ENCODE measurements at regions not wholly inside any gene's neighbourhood (a gene's known extent, or its start where the extent isn't known, plus 50 kb on each side); places are given as distances from the start of the nearest gene placed in this dataset.

GRCh38 chr18:57287766-57288165 is 64.6 kb upstream of the ST8SIA3 start:
- H3K27ac Mint-ChIP-seq (ENCODE audit: unreplicated experiment): no peak overlapping the region
- peaks cover 12% of the 10 kb centered on the region for H3K27me3 Mint-ChIP-seq (ENCODE audit: low read depth)
- H3K4me1 Mint-ChIP-seq: no peaks in the 10 kb centered on the region
- no peak overlapping the region for H3K4me3 Mint-ChIP-seq
- peaks cover 3% of the 10 kb centered on the region for H3K9me3 Mint-ChIP-seq
- peaks cover 3% of the 10 kb centered on the region for H3K36me3 Mint-ChIP-seq (ENCODE audit: low read depth)
- no peak for DNase-seq (ENCODE audit: low read depth, low spot score)
- no peak for TF ChIP-seq CTCF (conservative IDR thresholded peaks at IDR 0.05)

DNA sequence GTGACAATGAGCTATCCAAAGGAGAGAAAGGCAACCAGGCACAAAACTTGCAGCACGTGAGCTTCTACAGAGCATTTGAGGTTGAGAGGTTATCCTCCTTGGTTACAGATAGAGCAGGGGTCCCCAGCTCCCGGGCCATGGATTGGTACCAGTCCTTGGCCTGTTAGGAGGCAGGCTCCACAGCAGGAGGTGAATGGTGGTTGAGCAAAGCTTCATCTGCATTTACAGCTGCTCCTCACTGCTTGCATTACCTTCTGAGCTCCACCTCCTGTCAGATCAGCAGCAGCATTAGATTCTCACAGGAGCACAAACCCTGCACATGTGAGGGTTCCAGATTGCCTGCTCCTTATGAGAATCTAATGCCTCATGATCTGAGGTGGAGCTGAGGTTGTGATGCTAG is 57.8 kb upstream of the ST8SIA3 start:
- no peak overlapping the region for H3K4me3 Mint-ChIP-seq
- H3K4me1 Mint-ChIP-seq: no peaks in the 10 kb centered on the region
- H3K27ac Mint-ChIP-seq (ENCODE audit: unreplicated experiment): no peak overlapping the region
- TF ChIP-seq CTCF (conservative IDR thresholded peaks at IDR 0.05): no peak
- DNase-seq (ENCODE audit: low read depth, low spot score): no peak
- H3K9me3 Mint-ChIP-seq: peaks cover under 1% of the 10 kb centered on the region
- H3K27me3 Mint-ChIP-seq (ENCODE audit: low read depth): peaks cover under 1% of the 10 kb centered on the region
- peaks cover under 1% of the 10 kb centered on the region for H3K36me3 Mint-ChIP-seq (ENCODE audit: low read depth)

- TF ChIP-seq CTCF (conservative IDR thresholded peaks at IDR 0.05): no peak
- no peaks in the 10 kb centered on the region for H3K27me3 Mint-ChIP-seq (ENCODE audit: low read depth)
- no peaks in the 10 kb centered on the region for H3K36me3 Mint-ChIP-seq (ENCODE audit: low read depth)
- H3K4me1 Mint-ChIP-seq: peaks cover under 1% of the 10 kb centered on the region
- no peak overlapping the region for H3K4me3 Mint-ChIP-seq
- H3K9me3 Mint-ChIP-seq: no peaks in the 10 kb centered on the region
- no peak overlapping the region for H3K27ac Mint-ChIP-seq (ENCODE audit: unreplicated experiment)
- DNase-seq (ENCODE audit: low read depth, low spot score): no peak
These were observed 56.0 kb upstream of the ST8SIA3 start for GRCh38 chr18:57296336-57296735.

GRCh38 chr18:57297306-57297705 is 55.1 kb upstream of the ST8SIA3 start:
- H3K4me1 Mint-ChIP-seq: peaks cover 11% of the 10 kb centered on the region
- no peak overlapping the region for H3K4me3 Mint-ChIP-seq
- DNase-seq (ENCODE audit: low read depth, low spot score): no peak
- H3K27me3 Mint-ChIP-seq (ENCODE audit: low read depth): no peaks in the 10 kb centered on the region
- no peaks in the 10 kb centered on the region for H3K36me3 Mint-ChIP-seq (ENCODE audit: low read depth)
- H3K27ac Mint-ChIP-seq (ENCODE audit: unreplicated experiment): no peak overlapping the region
- TF ChIP-seq CTCF (conservative IDR thresholded peaks at IDR 0.05): no peak
- H3K9me3 Mint-ChIP-seq: no peaks in the 10 kb centered on the region

DNA sequence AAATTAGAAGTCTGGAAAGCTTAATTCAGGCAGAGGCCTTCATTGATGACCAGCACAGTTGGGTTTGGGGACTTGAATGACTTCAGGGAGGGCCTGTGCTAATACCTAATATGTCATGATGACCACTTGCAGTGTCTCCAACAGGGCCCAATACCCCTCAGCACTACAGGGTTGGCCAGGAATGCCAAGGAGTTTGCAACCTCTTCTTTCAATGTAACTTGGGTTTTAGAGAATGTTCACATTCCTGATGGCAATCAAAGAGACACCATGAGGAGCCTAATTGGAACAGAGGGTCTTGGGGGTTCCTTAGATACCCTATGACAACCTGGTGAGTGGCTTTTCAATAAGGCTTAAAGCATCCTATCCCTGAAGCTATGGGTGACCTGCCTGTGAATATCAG is 52.4 kb upstream of the ST8SIA3 start:
- H3K27ac Mint-ChIP-seq (ENCODE audit: unreplicated experiment): no peak overlapping the region
- no peaks in the 10 kb centered on the region for H3K36me3 Mint-ChIP-seq (ENCODE audit: low read depth)
- H3K4me3 Mint-ChIP-seq: no peak overlapping the region
- no peaks in the 10 kb centered on the region for H3K9me3 Mint-ChIP-seq
- DNase-seq (ENCODE audit: low read depth, low spot score): no peak
- H3K4me1 Mint-ChIP-seq: peaks cover 15% of the 10 kb centered on the region
- TF ChIP-seq CTCF (conservative IDR thresholded peaks at IDR 0.05): no peak
- H3K27me3 Mint-ChIP-seq (ENCODE audit: low read depth): no peaks in the 10 kb centered on the region
